HUDEP-2 (cell line): ENCODE measurements at regions not wholly inside any gene's neighbourhood (a gene's known extent, or its start where the extent isn't known, plus 50 kb on each side); places are given as distances from the start of the nearest gene placed in this dataset.
A peak's percentile ranks its signal among the peaks of the same experiment; 100 is the strongest.

Source experiments
- DNase-seq, 76 experiments: peaks; one replicate each; lab custom pipeline; 2025; ENCODE audit not compliant: unreplicated experiment in 76 of 76; lab: John Stamatoyannopoulos, UW

DNA sequence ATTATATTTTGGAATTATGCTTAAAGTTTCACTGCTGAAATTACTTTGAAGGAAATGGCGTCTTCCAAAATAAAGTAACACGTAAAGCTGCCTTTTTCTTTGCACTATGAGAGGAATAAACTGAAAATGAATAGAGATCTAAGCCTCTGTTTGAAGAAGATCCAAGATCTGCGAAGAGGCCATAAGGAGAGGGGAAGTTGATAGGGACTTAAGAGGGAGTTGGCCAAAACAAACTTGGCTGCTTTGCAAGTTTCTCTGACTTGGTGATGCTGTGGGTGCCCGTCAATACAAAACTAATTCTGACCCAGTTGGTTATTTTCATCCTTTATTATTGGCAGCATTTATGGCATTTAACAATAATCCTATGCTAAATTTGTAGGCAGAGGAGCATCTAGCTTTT is 190.2 kb upstream of the GBE1 start:
- no peak for DNase-seq

DNA sequence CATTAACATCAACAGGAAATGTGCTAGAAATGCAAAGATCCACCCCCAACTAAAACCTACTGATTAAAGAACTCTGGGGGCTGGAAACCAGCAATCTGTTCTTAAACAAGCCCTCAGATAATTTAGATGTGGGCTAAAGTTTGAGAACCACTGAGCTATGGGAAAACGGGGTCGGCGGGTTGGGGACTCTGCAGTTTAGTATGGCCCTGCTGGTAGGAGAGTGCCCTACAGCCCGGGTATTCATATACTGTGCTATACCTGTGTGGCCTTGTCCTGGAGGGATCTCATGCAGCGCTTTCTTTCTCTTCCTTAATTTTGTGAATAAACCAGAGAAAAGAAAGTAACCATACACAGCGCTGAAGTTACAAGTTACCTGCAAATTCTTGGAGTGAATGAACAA is 189.7 kb upstream of the GBE1 start:
- no peak for DNase-seq

DNA sequence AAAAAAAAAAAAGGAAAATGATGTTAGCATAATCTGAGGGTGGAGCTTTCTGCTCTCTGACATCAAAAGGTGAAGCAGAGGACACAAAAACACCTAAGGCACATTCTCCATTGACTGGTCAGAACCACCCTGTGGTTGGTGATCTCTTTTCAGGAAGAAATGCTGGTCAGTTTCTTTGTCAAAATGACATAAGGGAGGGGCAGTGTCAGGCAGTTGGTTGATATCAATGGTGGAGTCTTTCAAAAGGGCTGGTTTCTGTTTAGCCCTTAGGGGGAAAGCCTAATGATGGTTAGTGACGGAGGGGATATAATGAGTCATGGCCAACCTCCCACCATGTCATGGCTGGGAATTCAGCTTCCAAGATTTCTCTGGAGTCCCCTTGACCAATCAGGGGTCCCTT is 185.9 kb upstream of the GBE1 start:
- DNase-seq: no peak

DNA sequence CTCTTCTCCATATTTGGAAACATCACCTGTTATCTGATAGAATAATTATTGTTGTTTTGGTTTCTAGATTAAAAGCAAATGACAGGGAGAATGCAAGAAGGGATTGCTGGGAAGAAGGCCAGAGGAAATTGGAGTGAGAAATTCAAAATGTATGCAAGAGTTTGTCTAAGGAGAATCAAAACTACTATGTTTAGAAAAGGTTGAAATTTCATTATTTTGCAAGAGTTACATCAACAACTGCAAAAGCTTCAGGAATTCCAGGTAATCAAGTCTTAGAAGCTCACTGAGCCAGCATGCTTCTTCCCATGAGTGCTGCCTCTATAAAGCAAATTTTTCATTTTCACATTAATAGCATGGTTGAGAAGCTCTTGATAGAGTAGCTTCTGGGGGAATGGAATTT is 177.2 kb upstream of the GBE1 start:
- no peak for DNase-seq

DNA sequence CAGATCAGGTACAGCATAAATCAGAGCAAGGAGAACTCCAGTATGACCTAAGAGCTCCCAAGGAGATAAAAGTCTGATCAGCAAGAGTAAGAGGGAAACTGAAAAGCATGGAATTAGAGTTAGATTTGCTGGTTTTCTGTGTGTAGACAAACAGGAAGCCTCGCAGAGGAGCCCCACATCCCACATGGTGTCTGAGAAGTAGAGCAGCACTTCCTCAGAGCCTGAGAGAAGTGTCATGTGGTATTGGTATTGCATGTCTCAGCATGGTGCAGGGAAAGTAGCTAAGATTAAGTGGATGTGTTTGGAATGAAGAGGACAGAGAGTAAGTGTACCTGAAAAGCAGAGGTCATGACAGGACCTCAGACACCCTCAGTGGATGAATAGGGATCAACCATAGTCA is 175.4 kb upstream of the GBE1 start:
- DNase-seq: no peak

DNA sequence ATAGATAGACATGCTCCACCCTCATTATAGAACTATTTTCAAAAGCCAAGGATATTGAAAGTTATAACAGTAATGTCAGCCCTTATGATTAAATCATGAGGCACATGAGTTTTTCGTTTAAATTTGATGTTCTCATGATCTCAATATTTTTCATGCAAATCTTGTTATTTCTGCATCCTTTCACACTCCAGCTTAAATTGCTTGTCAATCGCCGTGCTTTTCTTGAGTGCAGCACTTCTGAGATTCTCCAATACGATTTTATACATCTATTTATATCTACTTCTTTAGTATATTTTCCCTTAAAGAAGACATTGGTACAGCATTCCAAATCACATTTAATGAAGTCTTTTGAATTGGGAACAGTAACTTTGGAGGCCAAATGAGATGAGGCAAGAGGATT is 171.2 kb upstream of the GBE1 start:
- DNase-seq: no peak

DNA sequence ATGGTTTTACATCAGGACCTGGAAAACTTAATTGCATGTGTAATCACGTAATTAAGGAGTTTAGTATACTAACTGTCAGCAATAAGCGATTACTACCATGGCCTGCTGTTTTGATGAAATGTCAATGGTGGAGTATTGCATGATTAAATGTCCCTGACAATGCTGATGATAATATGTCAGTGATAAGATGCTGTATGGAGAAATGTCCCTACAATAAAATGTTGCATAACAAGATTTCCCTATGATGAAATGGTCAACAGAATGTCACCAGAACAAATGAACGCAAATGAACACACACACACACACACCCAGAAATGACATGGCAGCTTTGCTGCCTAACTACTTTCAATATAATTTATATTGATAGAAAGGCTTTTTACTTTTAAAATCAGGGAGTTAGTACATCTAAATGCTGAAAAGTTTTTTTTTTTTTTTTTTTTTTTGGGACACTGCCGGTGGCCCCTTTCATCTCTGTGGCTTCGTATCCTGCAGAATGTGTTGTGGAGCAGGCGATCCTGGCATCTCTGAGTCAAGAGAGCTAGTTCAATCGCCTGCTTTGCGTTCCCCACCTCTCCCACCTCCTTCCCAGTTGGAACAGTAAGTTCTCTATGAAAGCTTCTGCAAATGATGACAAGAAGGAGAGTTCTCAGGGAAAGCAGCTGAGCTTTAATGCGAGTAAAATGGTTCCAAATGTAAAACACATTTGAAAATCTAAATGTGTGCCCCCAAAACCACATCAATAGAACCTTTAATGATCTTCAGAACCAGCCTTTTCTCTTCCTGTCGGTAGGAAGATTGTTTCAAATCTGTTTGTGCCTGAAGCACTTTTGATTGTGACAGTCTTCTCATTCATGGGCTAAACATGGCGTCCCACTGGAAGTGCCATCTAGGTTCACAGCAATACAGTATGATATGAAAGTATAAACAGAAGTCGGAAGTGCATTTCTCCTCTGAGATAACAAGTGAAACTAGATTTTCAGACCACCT is 170.1 kb upstream of the GBE1 start:
- no peak for DNase-seq

DNA sequence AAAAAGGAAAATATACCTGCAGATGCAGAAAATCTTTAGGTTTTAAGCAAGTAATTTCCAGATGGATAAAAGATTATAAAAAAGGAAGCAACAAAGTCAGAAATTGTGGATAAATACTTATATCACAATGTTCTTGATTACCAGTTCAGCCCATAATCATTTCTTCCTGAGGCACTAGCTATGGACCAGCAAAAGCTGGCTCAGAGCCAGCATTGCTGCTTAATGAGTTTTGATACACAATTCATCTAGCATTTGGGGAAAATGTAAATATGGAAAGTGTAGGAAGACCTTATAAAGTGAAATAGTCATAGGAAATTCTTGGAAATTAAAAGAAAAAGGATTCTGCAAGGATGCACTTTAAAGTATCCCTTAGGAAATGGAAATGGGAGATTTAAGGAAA is 168.3 kb upstream of the GBE1 start:
- DNase-seq: no peak

DNA sequence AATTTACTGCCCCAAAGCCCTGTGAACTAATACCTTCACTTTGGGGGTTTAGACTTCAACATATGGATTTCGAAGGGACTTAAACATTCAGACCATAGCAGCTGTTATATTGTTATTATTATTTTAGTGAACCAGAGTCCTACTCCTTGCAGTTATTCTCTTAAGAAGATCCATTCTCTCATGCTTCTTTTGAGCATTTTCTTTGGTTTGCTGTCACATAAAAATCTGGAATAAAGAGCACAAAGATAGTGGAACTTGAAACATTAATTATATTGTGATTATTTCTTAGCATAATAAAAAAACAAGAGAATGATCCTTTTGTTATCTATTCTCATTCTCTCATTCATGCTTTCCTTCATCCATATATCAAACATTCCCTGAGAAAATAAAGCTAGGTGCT is 166.4 kb upstream of the GBE1 start:
- no peak for DNase-seq

DNA sequence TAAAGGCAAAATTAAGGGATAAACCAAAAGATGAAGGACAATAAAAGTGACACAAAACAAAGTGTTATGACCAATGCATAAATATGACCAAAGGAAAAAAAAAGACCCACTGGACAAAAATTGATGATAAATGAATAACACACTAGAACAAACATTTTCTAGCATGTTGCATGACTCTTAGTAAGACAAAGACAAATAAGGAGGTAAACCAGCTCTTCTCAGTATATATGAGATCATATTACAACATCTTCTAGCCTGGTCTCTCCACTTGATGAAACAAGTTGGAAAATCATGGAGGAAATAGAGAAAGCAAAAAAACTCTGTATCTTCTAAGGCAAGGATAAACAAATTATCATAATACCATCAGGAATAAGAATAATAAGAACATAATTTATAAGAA is 163.9 kb upstream of the GBE1 start:
- DNase-seq: no peak

DNA sequence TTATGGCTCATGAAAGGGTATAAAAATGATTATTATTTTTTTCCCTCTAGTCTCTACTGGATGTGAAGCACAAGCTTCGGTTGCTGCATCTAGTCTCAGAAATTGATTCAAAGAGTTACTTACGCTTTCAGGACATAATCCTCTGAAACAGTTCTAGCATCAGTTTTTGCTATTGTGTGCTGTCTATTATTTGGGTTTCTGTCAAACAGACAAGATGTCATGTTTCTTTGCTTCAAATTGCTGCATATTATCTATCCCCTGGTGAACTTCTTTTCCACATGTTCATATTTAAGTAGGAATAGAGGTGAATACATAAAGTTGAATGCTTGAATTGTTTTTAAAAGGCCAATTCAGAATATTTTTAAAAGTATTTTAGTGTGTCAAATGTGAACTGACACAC is 161.6 kb upstream of the GBE1 start:
- no peak for DNase-seq

DNA sequence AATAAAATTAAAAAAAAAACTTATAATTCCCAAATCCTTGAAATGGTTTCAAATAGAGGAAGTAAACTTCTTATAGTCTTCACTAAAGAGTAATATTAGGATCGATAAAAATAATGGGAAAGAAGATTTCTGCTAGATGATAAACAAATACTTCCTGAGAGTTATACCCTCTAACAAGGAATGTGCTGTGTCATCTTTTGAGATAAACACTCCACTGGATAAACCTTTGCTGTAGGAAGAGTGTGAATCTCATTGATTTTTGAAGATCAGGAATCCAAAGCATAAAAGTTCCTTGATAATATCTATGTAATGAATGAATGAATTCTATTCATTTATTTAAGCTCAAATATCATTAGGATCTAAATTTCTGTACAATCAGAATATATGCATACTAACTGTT is 161.0 kb upstream of the GBE1 start:
- DNase-seq: no peak

DNA sequence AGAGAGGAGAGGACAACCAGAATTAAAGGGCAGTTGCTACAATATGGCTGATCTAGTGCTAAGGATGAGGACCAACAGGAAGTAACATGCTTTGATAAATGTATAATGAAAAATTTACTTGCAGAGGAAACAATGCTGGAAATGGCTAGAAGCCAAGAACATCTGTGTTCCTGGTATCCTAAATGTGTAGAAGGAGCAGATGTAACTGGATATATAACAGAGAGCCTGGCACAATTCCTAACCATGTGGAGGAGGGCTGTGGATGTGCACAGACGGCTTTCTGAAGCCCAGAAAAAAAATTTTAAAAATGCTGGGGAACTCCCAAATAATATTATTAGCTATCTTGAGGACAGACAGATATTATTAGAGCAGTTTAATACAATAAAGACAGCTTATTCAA is 159.4 kb upstream of the GBE1 start:
- DNase-seq: no peak

DNA sequence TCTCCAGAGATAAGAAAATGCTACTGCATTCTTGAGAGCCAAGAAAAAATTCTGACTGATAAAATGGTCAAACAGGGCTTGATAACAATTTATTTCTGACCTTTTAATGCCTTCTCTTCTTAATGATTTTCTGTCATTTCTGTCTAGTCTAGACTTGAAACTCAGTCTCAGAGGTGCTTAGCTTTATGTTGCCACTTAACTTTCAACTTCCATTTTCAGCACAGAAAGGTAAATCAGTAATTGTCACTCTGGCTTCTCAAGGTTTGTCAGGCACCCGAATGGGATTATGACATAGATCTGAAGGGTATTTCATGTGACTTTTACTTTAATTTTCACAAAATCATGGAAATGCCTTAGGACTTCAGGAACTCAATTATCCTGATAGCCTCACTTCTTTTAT is 155.4 kb upstream of the GBE1 start:
- no peak for DNase-seq

DNA sequence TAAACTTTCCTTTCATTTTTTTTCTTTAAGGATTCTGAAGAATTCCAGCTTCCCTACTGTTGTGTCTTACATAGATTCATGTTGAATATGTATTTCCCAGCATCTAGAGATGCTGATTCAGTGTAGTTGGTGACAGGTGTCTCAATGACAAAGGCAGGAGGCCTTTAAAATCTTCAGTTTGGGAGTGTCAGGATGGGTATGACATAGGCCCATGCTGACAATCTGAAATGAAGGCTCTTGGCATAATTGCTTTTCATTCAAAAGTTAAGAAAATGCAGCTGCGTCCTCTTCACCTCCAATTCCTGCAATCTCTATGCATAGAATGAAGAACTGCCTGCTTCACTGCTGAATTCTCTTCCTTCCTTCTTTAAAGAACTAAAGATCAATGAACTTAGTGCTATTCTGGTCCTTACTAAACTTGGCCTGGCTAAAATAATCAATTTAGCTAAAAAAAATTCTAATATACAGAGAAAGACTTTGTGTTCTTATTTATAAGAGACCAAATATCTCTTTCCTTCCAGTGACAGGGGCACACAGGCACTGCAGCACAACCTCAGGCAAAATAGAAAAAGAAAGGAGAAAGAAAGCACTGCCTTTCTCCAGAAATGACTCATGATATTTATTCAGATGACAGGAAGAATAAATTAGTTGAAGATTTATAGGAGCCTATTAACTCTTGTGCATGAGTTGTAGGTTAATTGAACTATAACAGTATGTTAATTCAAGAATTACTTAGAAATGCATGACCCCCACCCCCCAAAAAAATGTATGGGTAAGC is 152.6 kb upstream of the GBE1 start:
- DNase-seq: no peak

DNA sequence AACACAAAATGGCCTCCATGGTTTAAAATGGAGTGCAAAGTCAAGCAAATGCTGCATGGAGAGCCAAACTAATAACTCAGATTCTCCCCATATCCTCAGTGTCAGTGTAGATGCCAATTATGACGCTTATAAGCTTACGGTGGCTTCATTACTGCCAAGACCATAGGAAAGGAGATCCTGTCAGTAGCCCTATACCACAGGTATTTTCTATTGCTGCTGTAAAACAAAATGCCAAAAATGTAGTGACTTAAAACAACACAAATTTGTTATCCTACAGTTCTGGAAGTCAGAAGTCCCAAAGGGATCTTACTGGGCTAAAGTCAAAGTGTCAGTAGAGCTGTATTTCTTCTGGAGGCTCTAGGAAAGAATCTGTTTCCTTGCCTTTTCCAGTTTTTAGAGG is 149.8 kb upstream of the GBE1 start:
- no peak for DNase-seq

DNA sequence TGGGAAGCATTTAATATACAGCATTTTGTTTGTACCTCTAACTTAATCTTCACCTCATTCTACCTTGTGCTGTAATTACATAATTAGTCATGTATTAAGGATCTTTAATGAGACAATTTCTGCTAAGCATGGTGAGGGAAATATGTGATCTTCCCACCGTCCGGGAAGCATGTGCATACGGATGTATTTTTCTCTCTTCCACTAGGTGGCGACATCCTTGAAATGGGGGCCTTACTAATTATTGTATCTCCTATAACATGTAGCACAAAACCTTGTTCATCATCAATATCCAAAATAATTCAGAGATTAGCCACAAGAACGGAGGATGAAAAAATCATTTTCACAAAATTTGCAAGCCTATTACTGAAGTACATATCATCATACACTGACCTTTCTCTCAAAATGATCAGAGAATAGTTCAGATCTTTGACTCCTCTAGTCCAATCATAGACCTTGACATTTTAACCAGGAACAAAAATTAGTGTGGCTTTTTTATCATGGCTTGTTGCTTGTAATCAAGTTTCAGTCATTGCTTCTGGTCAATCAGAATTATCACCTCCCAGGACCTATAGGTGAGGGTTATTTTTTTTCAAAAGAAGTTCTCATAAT is 148.9 kb upstream of the GBE1 start:
- peak in 22 of 76 experiments; percentile 0 to 44 (median 16) for DNase-seq

DNA sequence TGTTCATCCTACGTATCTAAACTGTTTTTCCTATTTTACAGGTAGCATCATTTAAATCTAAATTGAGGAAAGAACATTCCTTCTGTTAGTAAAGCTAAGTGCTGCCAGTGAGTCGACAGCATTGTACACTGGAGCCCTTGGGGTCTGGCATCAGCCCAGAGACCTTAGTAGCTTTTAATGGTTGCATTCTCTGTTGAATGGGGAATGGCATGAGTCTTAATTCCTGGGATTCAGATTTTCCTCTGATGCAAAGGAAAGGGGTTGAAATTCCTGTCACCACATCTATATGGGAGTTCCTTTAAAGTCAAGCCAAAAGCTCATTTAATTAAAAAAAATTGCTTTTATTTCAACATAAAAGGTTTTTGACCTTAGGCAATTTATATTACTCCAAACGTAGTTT is 148.4 kb upstream of the GBE1 start:
- no peak for DNase-seq

DNA sequence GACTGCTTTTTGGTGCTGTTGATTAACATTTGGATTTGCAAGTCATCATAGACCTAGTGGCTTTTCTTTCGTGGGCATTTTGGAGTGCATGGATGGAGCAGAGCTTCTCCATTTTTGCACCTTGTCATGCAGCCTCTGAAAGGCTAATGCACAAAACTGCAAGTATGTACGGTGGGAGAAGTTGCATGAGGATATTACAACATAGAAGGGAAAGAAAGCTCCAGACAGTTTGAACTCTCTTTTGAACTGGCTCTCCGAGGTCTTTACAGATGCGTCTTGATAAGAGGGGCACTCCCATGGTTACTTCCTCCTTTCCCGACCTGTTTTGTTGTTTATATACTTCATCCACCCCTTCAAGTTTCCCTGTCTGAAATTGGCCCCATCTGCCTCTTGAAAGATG is 147.1 kb upstream of the GBE1 start:
- DNase-seq: peak in 1 of 76 experiments; percentile 1

DNA sequence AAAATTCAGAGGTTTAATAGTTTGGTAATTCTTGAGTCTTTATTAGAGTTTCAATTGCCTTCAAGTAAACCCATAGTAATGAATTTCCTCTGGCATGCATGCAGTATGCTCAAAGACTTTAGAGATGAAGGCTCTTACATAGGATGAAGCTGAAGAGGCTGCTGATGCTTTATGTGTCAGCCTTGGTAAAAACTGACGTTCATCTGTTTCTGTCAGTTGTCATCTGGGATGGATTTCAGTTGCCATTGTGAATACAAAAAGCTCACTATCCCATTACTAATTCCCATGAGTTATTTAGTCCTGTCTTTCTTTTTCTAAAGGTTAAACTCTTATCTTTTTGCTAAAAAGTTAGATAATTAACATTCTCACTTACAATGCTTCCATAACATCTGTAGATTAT is 136.9 kb upstream of the GBE1 start:
- DNase-seq: no peak

DNA sequence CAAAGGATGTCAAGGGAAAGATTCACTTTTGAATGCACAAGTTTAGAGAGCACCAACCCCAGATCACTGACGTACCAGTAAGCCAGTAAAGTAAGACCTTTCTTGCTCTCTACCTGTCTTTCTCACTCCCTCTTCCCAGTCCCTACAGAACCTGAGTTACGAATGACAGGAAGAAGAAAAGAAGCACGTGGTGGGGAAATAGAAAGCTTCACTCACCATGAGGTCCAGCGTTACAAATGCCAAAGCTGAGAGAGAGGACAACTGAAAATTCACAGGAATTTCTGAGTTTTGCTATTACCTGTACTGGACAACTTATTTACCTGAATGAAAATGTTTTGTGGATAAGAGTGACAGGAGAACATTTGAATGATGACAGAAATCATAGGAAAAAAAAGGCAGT is 133.2 kb upstream of the GBE1 start:
- DNase-seq: no peak
